Mesendoderm (in vitro differentiated cells): ENCODE measurements at regions not wholly inside any gene's neighbourhood (a gene's known extent, or its start where the extent isn't known, plus 50 kb on each side); places are given as distances from the start of the nearest gene placed in this dataset.

Source experiments
- DNase-seq: peaks from one replicate; pipeline ENCODE4 v3.0.0; 2013
- H2AK5ac ChIP-seq: 2 replicates; pipeline ENCODE4 v1.6.1; 2013; ENCODE audit warnings: low read length, inconsistent platforms
- H2BK120ac ChIP-seq: 2 replicates; pipeline ENCODE4 v1.6.1; 2013; ENCODE audit warnings: low read depth, mild to moderate bottlenecking, low read length, moderate library complexity, mixed read lengths
- H2BK15ac ChIP-seq: replicated peaks from 2 replicates; pipeline ENCODE4 v1.6.1; 2013; ENCODE audit warnings: low read depth, mild to moderate bottlenecking, moderate library complexity
- H2BK5ac ChIP-seq: 2 replicates; pipeline ENCODE4 v1.6.1; 2013; ENCODE audit warnings: low read length, inconsistent platforms
- H3K18ac ChIP-seq: 2 replicates; pipeline ENCODE4 v1.6.1; 2013; ENCODE audit warnings: mild to moderate bottlenecking, low read length, mixed read lengths
- H3K23ac ChIP-seq: one replicate; pipeline ENCODE4 v1.6.1; 2013; ENCODE audit warnings: low read length
- H3K27ac ChIP-seq: 2 replicates; pipeline ENCODE4 v1.5.1; 2013; ENCODE audit warnings: low read depth, mild to moderate bottlenecking, inconsistent platforms, low read length, moderate library complexity
- H3K27me3 ChIP-seq: 2 replicates; pipeline ENCODE4 v1.6.1; 2013; ENCODE audit warnings: low read length, control low read depth, mild to moderate bottlenecking, inconsistent platforms; ENCODE audit not compliant: insufficient read depth, poor library complexity
- H3K36me3 ChIP-seq: 2 replicates; pipeline ENCODE4 v1.6.1; 2013; ENCODE audit warnings: low read length, inconsistent platforms; ENCODE audit not compliant: control insufficient read depth, insufficient read depth
- H3K4ac ChIP-seq: one replicate; pipeline ENCODE4 v1.6.1; 2013; ENCODE audit warnings: low read depth, mild to moderate bottlenecking, low read length, moderate library complexity
- H3K4me1 ChIP-seq: 2 replicates; pipeline ENCODE4 v1.6.1; 2013; ENCODE audit warnings: low read depth, low read length, inconsistent platforms; ENCODE audit not compliant: control insufficient read depth
- H3K4me2 ChIP-seq: 2 replicates; pipeline ENCODE4 v1.6.1; 2013; ENCODE audit warnings: low read length
- H3K4me3 ChIP-seq: 2 replicates; pipeline ENCODE4 v1.5.1; 2013; ENCODE audit warnings: mild to moderate bottlenecking, low read length
- H3K56ac ChIP-seq: one replicate; pipeline ENCODE4 v1.6.1; 2013; ENCODE audit warnings: low read length
- H3K79me1 ChIP-seq: 2 replicates; pipeline ENCODE4 v1.6.1; 2013; ENCODE audit warnings: low read length, inconsistent platforms
- H3K79me2 ChIP-seq: 2 replicates; pipeline ENCODE4 v1.6.1; 2013; ENCODE audit warnings: mild to moderate bottlenecking, low read length; ENCODE audit not compliant: control insufficient read depth, insufficient read depth
- H3K9ac ChIP-seq: 2 replicates; pipeline ENCODE4 v1.6.1; 2013; ENCODE audit warnings: low read length, inconsistent platforms
- H4K5ac ChIP-seq: one replicate; pipeline ENCODE4 v1.6.1; 2013; ENCODE audit warnings: low read length
- H4K8ac ChIP-seq: one replicate; pipeline ENCODE4 v1.6.1; 2013; ENCODE audit warnings: low read depth, mild to moderate bottlenecking, control low read depth, low read length, moderate library complexity
- WGBS: extraction: QIAGEN DNeasy Blood & Tissue Kit; methylation state at CpG from one replicate; pipeline ENCODE4 v1.1.7; 2013; ENCODE audit warnings: low lambda C conversion rate, missing lambda C conversion rate; ENCODE audit not compliant: insufficient coverage; ENCODE audit errors: extremely low coverage; 5-methylcytosine and 5-hydroxymethylcytosine counted together

DNA sequence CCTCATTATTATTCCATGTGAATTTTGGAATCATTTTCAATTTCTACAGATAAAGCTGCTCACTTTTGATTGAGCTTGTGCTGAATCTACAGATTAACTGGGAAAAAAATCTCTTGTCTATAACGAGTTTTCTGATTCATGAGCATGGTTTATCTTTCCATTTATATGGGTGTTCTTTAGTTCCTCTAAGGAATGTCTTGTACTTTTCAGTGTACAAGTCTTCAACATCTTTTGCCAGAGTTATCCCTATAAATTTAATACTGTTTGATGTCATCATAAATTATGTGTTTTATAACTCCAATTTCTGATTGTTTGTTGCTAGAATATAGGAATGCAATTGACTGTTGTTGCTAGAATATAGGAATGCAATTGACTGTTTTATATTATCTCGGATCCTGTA is 533.8 kb downstream of the OLFM4 start:
- H2BK120ac ChIP-seq: no peak overlapping the region
- H3K4me3 ChIP-seq: no peak overlapping the region
- H4K8ac ChIP-seq: no peak overlapping the region
- DNase-seq: no peak
- no peaks in the 10 kb centered on the region for H3K27me3 ChIP-seq
- no peak overlapping the region for H2AK5ac ChIP-seq
- H2BK5ac ChIP-seq: no peak overlapping the region
- no peak overlapping the region for H3K18ac ChIP-seq
- H3K36me3 ChIP-seq: no peaks in the 10 kb centered on the region
- no peaks in the 10 kb centered on the region for H3K4me1 ChIP-seq
- no peaks in the 10 kb centered on the region for H3K79me2 ChIP-seq
- no peak overlapping the region for H2BK15ac ChIP-seq
- H3K4ac ChIP-seq: no peak overlapping the region
- H3K56ac ChIP-seq: no peak overlapping the region
- no CpG with 5 or more reads among the region's 2 CpGs for WGBS
- no peak overlapping the region for H3K9ac ChIP-seq
- no peak overlapping the region for H4K5ac ChIP-seq
- H3K4me2 ChIP-seq: no peak overlapping the region
- no peak overlapping the region for H3K23ac ChIP-seq
- no peak overlapping the region for H3K27ac ChIP-seq
- H3K79me1 ChIP-seq: no peaks in the 10 kb centered on the region

DNA sequence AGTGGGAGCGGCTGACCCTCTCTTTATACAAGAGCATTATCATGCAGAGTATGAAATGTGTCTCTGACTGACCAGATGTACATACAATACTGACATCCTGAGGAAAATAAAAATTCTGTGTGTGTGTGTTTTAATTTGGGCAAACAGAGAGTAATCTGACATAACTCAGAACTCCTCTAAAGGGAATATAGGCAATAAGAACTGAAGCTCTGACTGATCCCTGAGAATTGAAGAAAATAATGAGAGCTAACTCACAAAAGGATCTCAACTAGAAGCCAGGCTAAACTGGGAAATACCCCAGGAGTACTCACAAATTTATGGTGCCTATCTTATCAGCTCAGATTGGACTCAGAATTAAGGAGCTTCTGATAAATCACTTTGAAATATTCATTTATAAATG is 539.9 kb downstream of the OLFM4 start:
- Histone ChIP-seq H3K4ac (no peak overlapping the region), H3K36me3 (no peaks in the 10 kb centered on the region), H3K56ac (no peak overlapping the region), H3K79me1 (no peaks in the 10 kb centered on the region), H2BK120ac (no peak overlapping the region), H3K4me2 (no peak overlapping the region), H4K5ac (no peak overlapping the region), H2BK15ac (no peak overlapping the region), H3K9ac (no peak overlapping the region), H3K4me3 (no peak overlapping the region), H2BK5ac (no peak overlapping the region), H3K4me1 (no peaks in the 10 kb centered on the region), H4K8ac (no peak overlapping the region), H3K79me2 (no peaks in the 10 kb centered on the region), H3K27me3 (no peaks in the 10 kb centered on the region), H3K23ac (no peak overlapping the region), H3K18ac (no peak overlapping the region), H3K27ac (no peak overlapping the region), H2AK5ac (no peak overlapping the region)
- DNase-seq: no peak
- no CpG with 5 or more reads among the region's 1 CpG for WGBS

DNA sequence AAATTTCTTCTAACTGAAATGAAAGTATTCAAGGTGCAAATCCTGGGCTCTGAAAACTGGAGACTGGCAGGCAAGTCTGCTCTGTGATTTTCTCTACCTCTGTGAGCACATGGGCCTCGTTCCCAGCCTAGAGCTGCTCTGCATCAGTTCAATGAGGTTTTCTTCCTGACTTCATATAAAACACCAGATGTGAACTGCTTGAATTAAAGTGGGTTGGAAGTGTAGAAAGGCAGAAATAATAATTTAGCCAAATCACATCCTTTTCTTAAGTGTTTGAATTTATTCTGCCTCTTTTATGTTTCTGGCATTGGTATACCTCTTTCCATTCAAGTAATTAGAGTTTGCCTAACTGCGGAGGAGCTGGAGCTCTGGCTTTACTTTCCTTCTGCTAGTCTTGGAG is 540.8 kb downstream of the OLFM4 start:
- WGBS: no CpG with 5 or more reads among the region's 2 CpGs
- Histone ChIP-seq H3K79me2 (no peaks in the 10 kb centered on the region), H2AK5ac (no peak overlapping the region), H2BK15ac (no peak overlapping the region), H3K4ac (no peak overlapping the region), H2BK120ac (no peak overlapping the region), H4K8ac (no peak overlapping the region), H4K5ac (no peak overlapping the region), H2BK5ac (no peak overlapping the region), H3K18ac (no peak overlapping the region), H3K27me3 (no peaks in the 10 kb centered on the region), H3K56ac (no peak overlapping the region), H3K4me2 (no peak overlapping the region), H3K9ac (no peak overlapping the region), H3K4me1 (no peaks in the 10 kb centered on the region), H3K36me3 (no peaks in the 10 kb centered on the region), H3K23ac (no peak overlapping the region), H3K4me3 (no peak overlapping the region), H3K79me1 (no peaks in the 10 kb centered on the region), H3K27ac (no peak overlapping the region)
- no peak for DNase-seq

DNA sequence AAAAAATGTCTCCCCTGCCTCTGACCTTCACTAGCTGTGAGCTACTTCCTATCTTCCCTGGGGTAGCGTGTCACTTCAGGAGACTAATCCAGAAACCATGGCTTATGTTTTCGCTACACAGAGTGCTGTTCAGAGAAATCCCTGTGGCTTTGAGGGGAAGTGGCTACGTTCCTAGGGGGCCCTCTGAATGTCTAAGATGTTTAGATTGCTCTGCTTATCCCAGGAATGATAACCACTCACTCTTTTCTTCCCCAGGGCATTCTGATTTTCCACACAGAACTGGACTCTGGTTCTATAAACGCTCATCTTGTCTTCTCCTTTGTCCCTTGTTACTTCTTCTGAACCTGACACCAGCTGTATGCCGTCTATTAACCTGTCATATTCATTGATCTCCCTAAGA is 572.5 kb downstream of the OLFM4 start:
- Histone ChIP-seq H3K36me3 (no peaks in the 10 kb centered on the region), H3K79me2 (no peaks in the 10 kb centered on the region), H3K27me3 (no peaks in the 10 kb centered on the region), H3K23ac (no peak overlapping the region), H3K27ac (no peak overlapping the region), H2BK120ac (no peak overlapping the region), H4K8ac (no peak overlapping the region), H3K79me1 (no peaks in the 10 kb centered on the region), H2AK5ac (no peak overlapping the region), H3K4ac (no peak overlapping the region), H2BK15ac (no peak overlapping the region), H3K56ac (no peak overlapping the region), H2BK5ac (no peak overlapping the region), H3K18ac (no peak overlapping the region), H3K4me1 (no peaks in the 10 kb centered on the region), H3K4me3 (no peak overlapping the region), H4K5ac (no peak overlapping the region), H3K4me2 (no peak overlapping the region), H3K9ac (no peak overlapping the region)
- no CpG with 5 or more reads among the region's 5 CpGs for WGBS
- no peak for DNase-seq

DNA sequence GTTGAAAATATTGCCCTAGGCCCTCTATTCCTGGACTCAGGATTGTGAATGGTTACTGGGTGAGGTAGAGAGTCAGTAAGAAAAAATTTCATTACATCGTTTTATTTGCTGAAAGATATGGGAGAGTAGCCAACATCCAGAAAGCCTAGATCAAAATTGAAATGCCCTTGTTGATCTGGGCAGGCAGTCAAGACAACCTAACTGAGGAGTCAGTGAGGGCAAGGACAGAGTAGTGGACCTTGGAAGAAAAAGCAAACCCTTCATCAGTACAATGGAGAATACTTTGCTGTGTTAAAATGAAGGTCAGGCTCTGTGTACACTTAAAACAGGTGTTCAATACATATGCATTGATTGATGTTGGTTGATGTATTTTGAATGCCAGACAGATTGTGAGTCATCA is 576.7 kb downstream of the OLFM4 start:
- Histone ChIP-seq H3K4ac (no peak overlapping the region), H3K9ac (no peak overlapping the region), H3K4me1 (no peaks in the 10 kb centered on the region), H3K23ac (no peak overlapping the region), H2BK120ac (no peak overlapping the region), H3K79me2 (no peaks in the 10 kb centered on the region), H3K27me3 (no peaks in the 10 kb centered on the region), H4K8ac (no peak overlapping the region), H3K36me3 (no peaks in the 10 kb centered on the region), H2AK5ac (no peak overlapping the region), H3K56ac (no peak overlapping the region), H4K5ac (no peak overlapping the region), H3K18ac (no peak overlapping the region), H3K79me1 (no peaks in the 10 kb centered on the region), H3K4me3 (no peak overlapping the region), H2BK5ac (no peak overlapping the region), H2BK15ac (no peak overlapping the region), H3K4me2 (no peak overlapping the region), H3K27ac (no peak overlapping the region)
- no peak for DNase-seq
- no CpG with 5 or more reads among the region's 1 CpG for WGBS

DNA sequence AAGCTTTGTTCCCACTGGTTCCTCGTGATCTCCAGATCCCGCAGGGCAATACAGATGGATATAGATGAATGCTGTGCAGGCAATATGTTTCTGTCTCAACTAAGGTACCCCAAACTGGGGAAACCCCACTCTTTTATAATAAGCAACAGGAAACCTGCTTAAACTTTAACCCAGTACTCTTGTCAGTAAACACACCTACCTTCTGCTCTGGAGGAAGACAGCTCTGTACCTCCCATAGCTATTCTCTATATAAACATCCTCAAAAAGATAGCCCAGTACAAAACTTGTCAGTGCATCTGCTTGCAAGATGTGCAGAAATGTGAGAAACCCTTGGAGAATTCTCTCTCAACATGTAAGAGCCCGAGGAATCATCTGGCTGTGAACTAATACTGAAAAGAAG is 583.6 kb downstream of the OLFM4 start:
- H2BK15ac ChIP-seq: no peak overlapping the region
- H3K27me3 ChIP-seq: no peaks in the 10 kb centered on the region
- H2AK5ac ChIP-seq: no peak overlapping the region
- no peak overlapping the region for H3K4ac ChIP-seq
- no peaks in the 10 kb centered on the region for H3K79me1 ChIP-seq
- H3K23ac ChIP-seq: no peak overlapping the region
- no peak overlapping the region for H4K5ac ChIP-seq
- no peak overlapping the region for H3K9ac ChIP-seq
- no CpG with 5 or more reads among the region's 3 CpGs for WGBS
- H2BK120ac ChIP-seq: no peak overlapping the region
- no peak overlapping the region for H3K18ac ChIP-seq
- no peak overlapping the region for H3K4me2 ChIP-seq
- no peaks in the 10 kb centered on the region for H3K4me1 ChIP-seq
- H3K4me3 ChIP-seq: no peak overlapping the region
- no peak overlapping the region for H3K27ac ChIP-seq
- no peak overlapping the region for H2BK5ac ChIP-seq
- no peaks in the 10 kb centered on the region for H3K79me2 ChIP-seq
- H3K56ac ChIP-seq: no peak overlapping the region
- no peak for DNase-seq
- H4K8ac ChIP-seq: no peak overlapping the region
- no peaks in the 10 kb centered on the region for H3K36me3 ChIP-seq
